Heart left ventricle (tissue), 16 donors: ENCODE measurements at regions not wholly inside any gene's neighbourhood (a gene's known extent, or its start where the extent isn't known, plus 50 kb on each side); places are given as distances from the start of the nearest gene placed in this dataset.
"Not testable (repeated sequence)": the region's sequence is repeated elsewhere in the genome, so short reads cannot be mapped to it uniquely, and the experiment has no call there.

Experiments used
- ATAC-seq, 4 donors: fragments of 200-7000 bp; cut with Tn5 transposase; one replicate each; pipeline ENCODE4 v1.9.1; 2020 to 2022; ENCODE audit warnings: moderate library complexity in 4 of 4, mild to moderate bottlenecking in 3 of 4, moderate number of reproducible peaks in 1 of 4
- DNase-seq, 5 donors: peaks; one replicate each; pipeline ENCODE4 v3.0.0-alpha.2; 2020
- H3K27ac ChIP-seq, 12 donors: fragments of 200-600 bp; sonication (generic) in 4 of 12; one replicate each; pipeline versions ENCODE4 v1.5.0 to v1.8.0; 2016 to 2022; ENCODE audit warnings: mild to moderate bottlenecking in 2 of 12
- H3K27me3 ChIP-seq, 9 donors: fragments of 200-600 bp; sonication (generic) in 2 of 9; one replicate each; pipeline versions ENCODE4 v1.5.1 to v1.8.0; 2016 to 2022; ENCODE audit warnings: mild to moderate bottlenecking in 3 of 9
- H3K36me3 ChIP-seq, 9 donors: fragments of 200-600 bp; sonication (generic) in 2 of 9; one replicate each; pipeline versions ENCODE4 v1.5.0 to v1.8.0; 2018 to 2022; ENCODE audit warnings: mild to moderate bottlenecking in 2 of 9
- H3K4me1 ChIP-seq, 12 donors: fragments of 200-600 bp; sonication (generic) in 4 of 12; one replicate each; pipeline versions ENCODE4 v1.5.0 to v1.8.0; 2016 to 2022; ENCODE audit warnings: mild to moderate bottlenecking in 3 of 12
- H3K4me3 ChIP-seq, 12 donors: fragments of 200-600 bp; sonication (generic) in 4 of 12; one replicate each; pipeline versions ENCODE4 v1.5.0 to v1.8.0; 2017 to 2022; ENCODE audit warnings: mild to moderate bottlenecking in 9 of 12, moderate library complexity in 4 of 12
- H3K9me3 ChIP-seq, 12 donors: fragments of 200-600 bp; sonication (generic) in 4 of 12; one replicate each; pipeline versions ENCODE4 v1.5.0 to v1.8.0; 2016 to 2022; ENCODE audit warnings: mild to moderate bottlenecking in 1 of 12
- CTCF ChIP-seq, 12 donors: fragments of 200-600 bp; sonication (generic) in 4 of 12; IDR thresholded peaks; one replicate each; pipeline versions ENCODE4 v1.5.0 to v1.8.0; 2018 to 2022; ENCODE audit warnings: antibody characterized with exemption in 12 of 12, mild to moderate bottlenecking in 5 of 12
- POLR2A ChIP-seq, 2 donors: fragments of 450-650 bp; IDR thresholded peaks; one replicate each; pipeline ENCODE4 v1.6.1; 2017; ENCODE audit warnings: antibody characterized with exemption in 2 of 2, mild to moderate bottlenecking in 2 of 2, moderate library complexity in 2 of 2
- WGBS, 4 donors: extraction: QIAGEN DNeasy Blood & Tissue Kit in 2 of 4; methylation state at CpG; one replicate each; pipeline versions ENCODE4 v1.1.5 to v1.1.7; 2013 to 2018; 5-methylcytosine and 5-hydroxymethylcytosine counted together
- intact Hi-C, 10 donors: fragments of 100-400 bp; cut with DNase I; formaldehyde crosslinking; loops; one replicate each; pipeline versions ENCODE4 v1.11.1 to v1.14.2; 2022
- donor health status: ischemic (EF 13 %, LVEDD 7.1; RV severe dilation, severe dysfunction).
- donor health status: healthy with polysubstance abuse.
- donor health status: DM: no; HTN: yes; CAD: no.
- donor health status: DM: no; HTN: no; CAD: no.
- donor health status: ischemic (EF 25% LVEDD 6.9; RV normal size, moderate dysfunction).
- donor health status: ischemic (EF 25% LVEDD 5.7; RV mildly dilated, moderate dysfunction).
- donor health status: healthy.
- donor health status: DM: yes; HTN: yes; CAD: no.
- donor health status: ischemic (EF 35%, LVEDD 5.7; RV mildly dilated, moderate dysfunction).
- donor health status: nonischemic (EF 11% LVEDD 7.7; RV severe dilation, severe dysfunction).
- donor health status: DM: yes; HTN: yes; CAD: no.
- donor health status: PGD.
- donor health status: ischemic (EF 29% LVEDD 5.4; RV normal size, mild dysfunction).
- donor health status: nonischemic (EF 23%, LVEDD 6.1; RV moderate dilation, normal function).

DNA sequence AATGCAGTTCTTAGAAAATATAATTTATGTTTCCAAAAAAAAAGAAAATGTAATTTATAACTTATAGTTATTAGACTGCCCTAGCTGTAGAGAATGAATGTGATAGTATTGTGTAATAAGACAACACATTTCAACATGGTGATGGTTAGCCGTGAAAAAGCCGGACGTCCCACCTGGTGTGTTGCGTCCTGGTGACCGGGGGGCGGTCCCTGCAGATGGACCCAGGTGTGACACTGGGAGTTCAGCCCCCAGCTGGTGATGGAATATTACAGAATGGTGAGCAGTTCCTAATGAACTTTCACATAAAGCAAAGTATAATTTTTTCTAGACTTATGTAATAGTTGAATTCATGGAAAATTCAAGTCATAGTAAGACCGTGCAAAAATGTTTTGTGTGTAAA lies 132.8 kb downstream of the LAT start:
- TF ChIP-seq CTCF (IDR thresholded peaks at IDR 0.05) (no peak), POLR2A (IDR thresholded peaks at IDR 0.05) (no peak)
- Histone ChIP-seq H3K27ac (peak overlapping the region in 2 of 12 donors; percentile 52 to 55), H3K4me1 (peaks cover 0 to 35% (median 15%) of the 10 kb centered on the region in 12 donors), H3K27me3 (no peaks in the 10 kb centered on the region), H3K36me3 (peaks cover 0 to 19% (median 2%) of the 10 kb centered on the region in 9 donors), H3K4me3 (no peak overlapping the region), H3K9me3 (no peaks in the 10 kb centered on the region)
- 92 to 95% (median 93%) methylated on average over 7 of the region's 7 CpGs for WGBS, 4 donors
- ATAC-seq (no peak), DNase-seq (no peak)
- intact Hi-C loops: loop anchor here in 6 of 10 donors (5.0 to 10.0 kb wide), 3 partner anchors 60 to 140 kb away; no protein-coding TSS in a partner anchor

DNA sequence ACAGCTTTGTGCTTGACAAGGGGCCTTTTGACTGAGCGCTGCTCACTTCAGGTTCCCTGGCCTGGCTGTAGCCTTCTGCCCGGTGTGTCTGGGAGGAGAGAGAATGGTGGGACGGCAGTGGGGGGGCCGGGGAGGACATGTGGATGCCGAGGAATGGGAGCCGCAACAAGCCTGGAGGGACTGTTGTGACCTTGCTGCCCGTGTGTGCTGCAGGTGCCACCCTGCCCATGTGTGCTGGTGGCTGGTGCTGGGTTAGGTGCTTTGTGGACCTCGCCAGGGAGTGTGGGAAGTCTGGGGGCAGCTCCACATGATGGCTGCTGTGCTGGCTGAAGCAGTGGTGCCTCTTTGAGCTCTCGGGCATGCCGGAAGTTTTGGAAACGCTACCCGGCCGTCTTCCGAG lies 132.1 kb downstream of the LAT start:
- peak overlapping the region in 3 of 12 donors; percentile 28 to 68 (median 53) for H3K27ac ChIP-seq
- H3K4me3 ChIP-seq: no peak overlapping the region
- H3K9me3 ChIP-seq: no peaks in the 10 kb centered on the region
- no peaks in the 10 kb centered on the region for H3K27me3 ChIP-seq
- TF ChIP-seq POLR2A (IDR thresholded peaks at IDR 0.05) (no peak), CTCF (IDR thresholded peaks at IDR 0.05) (no peak)
- no peak for DNase-seq
- peaks cover 0 to 19% (median 0%) of the 10 kb centered on the region in 9 donors for H3K36me3 ChIP-seq
- WGBS, 4 donors: 96% methylated on average over 14 of the region's 14 CpGs; no CpG with 5 or more reads in 1 of the 4 donors
- intact Hi-C loops: loop anchor here in 6 of 10 donors (5.0 to 10.0 kb wide), 3 partner anchors 60 to 140 kb away; no protein-coding TSS in a partner anchor
- no peak for ATAC-seq
- peaks cover 0 to 35% (median 15%) of the 10 kb centered on the region in 12 donors for H3K4me1 ChIP-seq

DNA sequence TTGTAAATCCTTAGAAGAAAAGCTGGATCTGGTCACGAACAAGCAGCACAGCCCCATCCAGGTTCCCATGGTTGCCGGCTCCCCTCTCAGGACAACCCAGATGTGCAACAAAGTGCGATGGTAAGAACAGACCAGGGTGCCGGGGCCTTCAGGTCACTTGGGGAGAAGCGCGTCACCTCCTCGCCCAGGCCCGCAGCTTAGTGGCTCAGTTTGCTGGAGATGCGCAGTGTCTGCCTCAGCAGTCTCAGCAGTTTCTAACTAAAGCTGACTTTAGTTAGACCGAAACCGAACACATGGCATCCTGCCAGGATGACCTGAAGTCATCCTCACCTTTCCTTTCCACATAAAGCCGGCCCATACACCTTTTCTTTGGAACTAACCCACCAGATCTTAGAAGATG lies 131.4 kb downstream of the LAT start:
- H3K4me3 ChIP-seq, H3K9me3 ChIP-seq, H3K27me3 ChIP-seq, DNase-seq: not testable (repeated sequence)
- 83 to 92% (median 88%) methylated on average over 12 of the region's 12 CpGs for WGBS, 4 donors
- H3K4me1 ChIP-seq: peaks cover 0 to 35% (median 15%) of the 10 kb centered on the region in 12 donors
- peak overlapping the region in 8 of 12 donors; percentile 14 to 68 (median 51) for H3K27ac ChIP-seq
- ATAC-seq: peak in 1 of 4 donors; percentile 2
- H3K36me3 ChIP-seq: peaks cover 0 to 19% (median 0%) of the 10 kb centered on the region in 9 donors
- intact Hi-C loops: loop anchor here in 6 of 10 donors (5.0 to 10.0 kb wide), 3 partner anchors 61 to 141 kb away; no protein-coding TSS in a partner anchor

DNA sequence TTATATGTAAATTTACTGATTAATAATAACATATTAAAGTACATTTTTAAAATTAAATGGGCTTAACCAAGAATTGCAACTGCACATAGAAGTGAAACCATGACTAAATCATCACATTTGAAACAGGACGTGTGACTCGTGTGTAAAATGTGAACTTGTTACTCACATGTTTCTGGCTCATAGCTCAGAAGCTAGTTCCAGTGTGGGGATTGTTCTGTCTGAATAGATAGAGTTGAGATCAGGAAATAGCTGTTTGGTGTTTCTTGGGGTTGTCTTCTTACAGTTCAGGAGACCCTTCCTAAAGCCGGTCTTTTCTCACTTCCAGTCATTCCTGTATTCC lies 130.9 kb downstream of the LAT start:
- H3K27me3 ChIP-seq, H3K9me3 ChIP-seq, DNase-seq, H3K4me3 ChIP-seq: not testable (repeated sequence)
- Histone ChIP-seq H3K36me3 (peaks cover 0 to 19% (median 0%) of the 10 kb centered on the region in 9 donors), H3K4me1 (peaks cover 0 to 35% (median 15%) of the 10 kb centered on the region in 12 donors), H3K27ac (peak overlapping the region in 8 of 12 donors; percentile 14 to 68 (median 51))
- ATAC-seq: peak in 2 of 4 donors; percentile 28 to 51
- 21 to 30% (median 23%) methylated on average over 3 of the region's 3 CpGs for WGBS, 4 donors
- intact Hi-C loops: loop anchor here in 6 of 10 donors (5.0 to 10.0 kb wide), 3 partner anchors 62 to 142 kb away; no protein-coding TSS in a partner anchor

GRCh38 chr16:29114989-29115801 lies 130.3 kb downstream of the LAT start:
- intact Hi-C loops: loop anchor here in 7 of 10 donors (5.0 to 10.0 kb wide), 3 partner anchors 62 to 142 kb away; no protein-coding TSS in a partner anchor
- not testable (repeated sequence) for H3K4me3 ChIP-seq
- WGBS, 4 donors: 23 to 38% (median 29%) methylated on average over 21 to 26 of the region's 26 CpGs

More at GRCh38 chr16:29114989-29115801, 130.3 kb downstream of the LAT start:
- DNase-seq (peak; percentile 46 to 72 (median 61)), ATAC-seq (peak; percentile 76 to 92 (median 81))
- Histone ChIP-seq H3K36me3 (peaks cover 0 to 24% (median 0%) of the 10 kb centered on the region in 9 donors), H3K4me1 (peaks cover 0 to 35% (median 15%) of the 10 kb centered on the region in 12 donors), H3K27ac (peak overlapping the region in 9 of 12 donors; percentile 1 to 68 (median 49))
- TF ChIP-seq CTCF (IDR thresholded peaks at IDR 0.05): peak; percentile 48 to 77 (median 66)
- H3K9me3 ChIP-seq, H3K27me3 ChIP-seq: not testable (repeated sequence)
